LNCaP clone FGC (cell line): ENCODE measurements at regions not wholly inside any gene's neighbourhood (a gene's known extent, or its start where the extent isn't known, plus 50 kb on each side); places are given as distances from the start of the nearest gene placed in this dataset.

Experiments used
- DNase-seq: peaks from one replicate; pipeline ENCODE4 v3.0.0-alpha.2; 2011; ENCODE audit warnings: low read depth
- H3K4me3 ChIP-seq: 2 replicates; pipeline ENCODE4 v1.5.1; 2011; ENCODE audit warnings: mild to moderate bottlenecking, low read depth, low read length, control low read depth
- CTCF ChIP-seq: IDR thresholded peaks from 2 replicates; pipeline ENCODE4 v1.5.1; 2012; ENCODE audit warnings: mild to moderate bottlenecking; ENCODE audit not compliant: control insufficient read depth, insufficient read depth; ENCODE audit errors: extremely low read depth

- H3K4me3 ChIP-seq, result no peak overlapping the region
- TF ChIP-seq CTCF, result no peak
- DNase-seq, result no peak
Observed at GRCh38 chrX:55326985-55327384, 62.3 kb upstream of the PAGE3 start.

- TF ChIP-seq CTCF, result no peak
- no peak for DNase-seq
- H3K4me3 ChIP-seq, result no peak overlapping the region
Observed at GRCh38 chrX:55335296-55335695, 70.6 kb upstream of the PAGE3 start.

GRCh38 chrX:55336176-55336575 is 71.5 kb upstream of the PAGE3 start:
- TF ChIP-seq CTCF, result no peak
- DNase-seq, result no peak

GRCh38 chrX:55340896-55341433 is 76.2 kb upstream of the PAGE3 start:
- DNase-seq, result no peak
- TF ChIP-seq CTCF, result no peak
- no peak overlapping the region for H3K4me3 ChIP-seq

More at GRCh38 chrX:55336176-55336575, 71.5 kb upstream of the PAGE3 start:
- H3K4me3 ChIP-seq, result no peak overlapping the region

GRCh38 chrX:55342533-55343501 is 78.1 kb upstream of the PAGE3 start:
- no peak overlapping the region for H3K4me3 ChIP-seq
- TF ChIP-seq CTCF, result peak; percentile 67
- peak; percentile 1 for DNase-seq

- no peak for DNase-seq
- no peak for TF ChIP-seq CTCF
- H3K4me3 ChIP-seq, result no peak overlapping the region
Observed at GRCh38 chrX:55356609-55357008, 91.9 kb upstream of the PAGE3 start.

GRCh38 chrX:55357236-55357635 is 92.5 kb upstream of the PAGE3 start:
- TF ChIP-seq CTCF, result no peak
- no peak overlapping the region for H3K4me3 ChIP-seq
- DNase-seq, result no peak
